ENCODE measurements at regions not wholly inside any gene's neighbourhood (a gene's known extent, or its start where the extent isn't known, plus 50 kb on each side); places are given as distances from the start of the nearest gene placed in this dataset.

DNA sequence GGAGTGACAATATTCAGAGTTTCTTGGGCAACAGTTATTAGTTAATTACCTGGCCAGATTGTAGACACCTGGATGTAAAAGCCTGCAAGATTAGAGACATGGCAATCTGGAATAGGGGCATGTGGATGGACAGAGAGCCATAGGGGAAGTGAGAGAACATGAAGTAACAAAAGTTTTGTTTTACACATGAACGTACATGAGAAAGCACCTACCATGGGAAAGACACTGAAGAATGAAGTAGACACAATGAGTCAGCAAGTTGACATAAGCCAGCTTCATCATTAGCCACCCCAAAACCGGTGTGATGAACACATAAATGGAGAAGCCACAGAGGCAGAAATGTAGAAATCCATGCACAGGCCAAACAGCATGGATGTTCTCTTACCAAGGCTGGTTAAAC is 462.1 kb upstream of the C1orf87 start:
- CTCF ChIA-PET = no interaction called here
- POLR2A ChIA-PET = no interaction called here
- H3K27ac Mint-ChIP-seq = no peak overlapping the region
- ATAC-seq (ENCODE audit: poor library complexity) = no peak
- H3K4me1 ChIP-seq (ENCODE audit: insufficient read depth, low read length) = no peaks in the 10 kb centered on the region
- TF ChIP-seq, protein P1, sequence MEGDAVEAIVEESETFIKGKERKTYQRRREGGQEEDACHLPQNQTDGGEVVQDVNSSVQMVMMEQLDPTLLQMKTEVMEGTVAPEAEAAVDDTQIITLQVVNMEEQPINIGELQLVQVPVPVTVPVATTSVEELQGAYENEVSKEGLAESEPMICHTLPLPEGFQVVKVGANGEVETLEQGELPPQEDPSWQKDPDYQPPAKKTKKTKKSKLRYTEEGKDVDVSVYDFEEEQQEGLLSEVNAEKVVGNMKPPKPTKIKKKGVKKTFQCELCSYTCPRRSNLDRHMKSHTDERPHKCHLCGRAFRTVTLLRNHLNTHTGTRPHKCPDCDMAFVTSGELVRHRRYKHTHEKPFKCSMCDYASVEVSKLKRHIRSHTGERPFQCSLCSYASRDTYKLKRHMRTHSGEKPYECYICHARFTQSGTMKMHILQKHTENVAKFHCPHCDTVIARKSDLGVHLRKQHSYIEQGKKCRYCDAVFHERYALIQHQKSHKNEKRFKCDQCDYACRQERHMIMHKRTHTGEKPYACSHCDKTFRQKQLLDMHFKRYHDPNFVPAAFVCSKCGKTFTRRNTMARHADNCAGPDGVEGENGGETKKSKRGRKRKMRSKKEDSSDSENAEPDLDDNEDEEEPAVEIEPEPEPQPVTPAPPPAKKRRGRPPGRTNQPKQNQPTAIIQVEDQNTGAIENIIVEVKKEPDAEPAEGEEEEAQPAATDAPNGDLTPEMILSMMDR (IDR thresholded peaks at IDR 0.05) = no peak
- H3K27me3 Mint-ChIP-seq = no peaks in the 10 kb centered on the region
- H3K9me3 Mint-ChIP-seq = peaks cover 2% of the 10 kb centered on the region
- no peaks in the 10 kb centered on the region for H3K9me3 ChIP-seq (ENCODE audit: control insufficient read depth in 1 of 2, insufficient read depth in 1 of 2, low read length in 2 of 2)
- H3K4me1 Mint-ChIP-seq (ENCODE audit: low read depth) = no peaks in the 10 kb centered on the region
- DNase-seq = no peak
- H3K4me3 ChIP-seq (ENCODE audit: low read length) = no peak overlapping the region
- no peak overlapping the region for H3K27ac ChIP-seq (ENCODE audit: low read depth in 1 of 2, low read length in 2 of 2)
- no peaks in the 10 kb centered on the region for H3K36me3 Mint-ChIP-seq (ENCODE audit: low read depth)
- H3K27me3 ChIP-seq (ENCODE audit: control insufficient read depth in 1 of 2, insufficient read depth in 2 of 2, low read length in 2 of 2) = peaks cover 0 to 4% of the 10 kb centered on the region in 2 experiments
- no peaks in the 10 kb centered on the region for H3K36me3 ChIP-seq (ENCODE audit: insufficient read depth, low read length)
- H3K4me3 Mint-ChIP-seq = no peak overlapping the region
- intact Hi-C loops (cut with DNase I, micrococcal nuclease) = no loop called here

DNA sequence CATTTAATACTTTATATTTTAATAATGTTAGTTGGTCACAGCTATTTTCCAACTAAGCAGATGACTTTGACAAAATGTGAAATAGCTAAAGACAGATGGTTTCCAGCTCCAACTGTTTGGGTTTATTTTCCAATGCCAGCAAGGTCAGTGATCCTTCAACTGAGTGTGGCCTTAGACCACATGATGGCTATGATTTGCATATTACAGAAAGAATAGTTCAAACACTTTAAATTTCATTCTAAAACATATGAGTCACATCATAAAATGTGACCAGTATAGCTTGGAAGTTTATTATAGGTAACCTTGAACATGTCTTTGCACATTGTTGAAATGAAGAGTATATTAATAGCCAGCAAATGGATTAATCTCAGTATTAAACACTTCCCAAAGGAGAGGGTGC is 454.0 kb upstream of the C1orf87 start:
- CTCF ChIA-PET = no interaction called here
- TF ChIP-seq, protein P1 (IDR thresholded peaks at IDR 0.05) = no peak
- ATAC-seq (ENCODE audit: poor library complexity) = no peak
- intact Hi-C loops (cut with DNase I, micrococcal nuclease) = no loop called here
- H3K27me3 ChIP-seq (ENCODE audit: control insufficient read depth in 1 of 2, insufficient read depth in 2 of 2, low read length in 2 of 2) = peaks cover 0 to 4% of the 10 kb centered on the region in 2 experiments
- Mint-ChIP-seq H3K4me3 (no peak overlapping the region), H3K27ac (no peak overlapping the region), H3K27me3 (no peaks in the 10 kb centered on the region), H3K36me3 (ENCODE audit: low read depth) (no peaks in the 10 kb centered on the region), H3K4me1 (ENCODE audit: low read depth) (no peaks in the 10 kb centered on the region), H3K9me3 (peaks cover 2% of the 10 kb centered on the region)
- no peak overlapping the region for H3K4me3 ChIP-seq (ENCODE audit: low read length)
- DNase-seq = no peak
- H3K27ac ChIP-seq (ENCODE audit: low read depth in 1 of 2, low read length in 2 of 2) = no peak overlapping the region
- H3K4me1 ChIP-seq (ENCODE audit: insufficient read depth, low read length) = no peaks in the 10 kb centered on the region
- no peaks in the 10 kb centered on the region for H3K9me3 ChIP-seq (ENCODE audit: control insufficient read depth in 1 of 2, insufficient read depth in 1 of 2, low read length in 2 of 2)
- POLR2A ChIA-PET = no interaction called here
- H3K36me3 ChIP-seq (ENCODE audit: insufficient read depth, low read length) = no peaks in the 10 kb centered on the region

DNA sequence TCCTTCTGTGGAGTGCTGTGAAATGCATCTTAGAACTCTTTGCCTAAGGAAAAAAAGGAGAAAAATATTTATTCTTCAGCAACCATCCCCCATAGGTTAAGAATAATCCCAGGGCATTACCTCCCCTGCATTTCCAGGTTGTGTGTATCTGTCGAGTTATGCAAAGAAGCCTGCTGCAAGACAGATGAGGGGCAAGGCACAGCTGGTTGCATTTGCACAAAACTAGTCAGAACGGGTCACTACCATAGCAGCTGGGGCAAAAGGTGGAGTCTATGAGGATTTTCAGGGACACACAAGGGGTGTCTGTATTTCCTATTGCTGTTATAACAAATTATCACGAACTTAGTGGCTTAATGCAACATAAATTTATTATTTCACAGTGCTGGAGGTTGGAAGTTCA is 443.4 kb upstream of the C1orf87 start:
- POLR2A ChIA-PET = no interaction called here
- CTCF ChIA-PET = no interaction called here
- H3K27ac ChIP-seq (ENCODE audit: low read depth in 1 of 2, low read length in 2 of 2) = no peak overlapping the region
- H3K36me3 ChIP-seq (ENCODE audit: insufficient read depth, low read length) = no peaks in the 10 kb centered on the region
- H3K9me3 ChIP-seq (ENCODE audit: control insufficient read depth in 1 of 2, insufficient read depth in 1 of 2, low read length in 2 of 2) = no peaks in the 10 kb centered on the region
- ATAC-seq (ENCODE audit: poor library complexity) (no peak), DNase-seq (no peak)
- H3K4me1 Mint-ChIP-seq (ENCODE audit: low read depth) = no peaks in the 10 kb centered on the region
- H3K27me3 Mint-ChIP-seq = no peaks in the 10 kb centered on the region
- H3K4me1 ChIP-seq (ENCODE audit: insufficient read depth, low read length) = no peaks in the 10 kb centered on the region
- no peaks in the 10 kb centered on the region for H3K9me3 Mint-ChIP-seq
- H3K27me3 ChIP-seq (ENCODE audit: control insufficient read depth in 1 of 2, insufficient read depth in 2 of 2, low read length in 2 of 2) = no peaks in the 10 kb centered on the region
- TF ChIP-seq, protein P1 (IDR thresholded peaks at IDR 0.05) = no peak
- no peak overlapping the region for H3K4me3 ChIP-seq (ENCODE audit: low read length)
- intact Hi-C loops (cut with DNase I, micrococcal nuclease) = no loop called here
- no peaks in the 10 kb centered on the region for H3K36me3 Mint-ChIP-seq (ENCODE audit: low read depth)
- H3K4me3 Mint-ChIP-seq = no peak overlapping the region
- H3K27ac Mint-ChIP-seq = no peak overlapping the region

Measured in CD4-positive, alpha-beta T cell (primary cell).